ENCODE measurements at regions not wholly inside any gene's neighbourhood (a gene's known extent, or its start where the extent isn't known, plus 50 kb on each side); places are given as distances from the start of the nearest gene placed in this dataset.

GRCh38 chr6:12419631-12420272, 129.6 kb downstream of the EDN1 start:
- no peak for TF ChIP-seq CTCF (IDR thresholded peaks at IDR 0.05)
- no peak for TF ChIP-seq POLR2A (IDR thresholded peaks at IDR 0.05)

Data from testis (tissue), 2 donors.